NOMO-1 treated with DMSO at 0.1 percent for 48 hours (cell line): ENCODE measurements at regions not wholly inside any gene's neighbourhood (a gene's known extent, or its start where the extent isn't known, plus 50 kb on each side); places are given as distances from the start of the nearest gene placed in this dataset.
A peak's percentile ranks its signal among the peaks of the same experiment; 100 is the strongest.
"Not testable (repeated sequence)": the region's sequence is repeated elsewhere in the genome, so short reads cannot be mapped to it uniquely, and the experiment has no call there.

ENCODE experiments used
- DNase-seq: peaks from one replicate; lab custom pipeline; 2025; ENCODE audit not compliant: unreplicated experiment; lab: John Stamatoyannopoulos, UW

GRCh38 chr14:34103176-34103575 lies 152.3 kb upstream of the EGLN3 start:
- no peak for DNase-seq

- no peak for DNase-seq
Observed at GRCh38 chr14:34099635-34100034, 148.8 kb upstream of the EGLN3 start.

GRCh38 chr14:34098985-34099349 lies 148.1 kb upstream of the EGLN3 start:
- DNase-seq: no peak

GRCh38 chr14:34098045-34098984 lies 147.4 kb upstream of the EGLN3 start:
- peak; percentile 7 for DNase-seq

GRCh38 chr14:34097644-34098043 lies 146.8 kb upstream of the EGLN3 start:
- DNase-seq: no peak

- no peak for DNase-seq
Observed at GRCh38 chr14:34094384-34094783, 143.5 kb upstream of the EGLN3 start.

- no peak for DNase-seq
Observed at GRCh38 chr14:34093883-34094282, 143.0 kb upstream of the EGLN3 start.

- DNase-seq: no peak
Observed at GRCh38 chr14:34090451-34090850, 139.6 kb upstream of the EGLN3 start.

- DNase-seq: no peak
Observed at GRCh38 chr14:34088914-34089313, 138.0 kb upstream of the EGLN3 start.

GRCh38 chr14:34087571-34087970 lies 136.7 kb upstream of the EGLN3 start:
- DNase-seq: no peak

- DNase-seq: no peak
Observed at GRCh38 chr14:34086223-34086757, 135.4 kb upstream of the EGLN3 start.

GRCh38 chr14:34085695-34086094 lies 134.8 kb upstream of the EGLN3 start:
- DNase-seq: no peak

- DNase-seq: no peak
Observed at GRCh38 chr14:34081576-34082136, 130.8 kb upstream of the EGLN3 start.

GRCh38 chr14:34081101-34081575 lies 130.3 kb upstream of the EGLN3 start:
- no peak for DNase-seq

GRCh38 chr14:34079643-34080042 lies 128.8 kb upstream of the EGLN3 start:
- not testable (repeated sequence) for DNase-seq

GRCh38 chr14:34078117-34078743 lies 127.4 kb upstream of the EGLN3 start:
- DNase-seq: peak; percentile 65

GRCh38 chr14:34075826-34076225 lies 125.0 kb upstream of the EGLN3 start:
- DNase-seq: no peak

- DNase-seq: peak; percentile 68
Observed at GRCh38 chr14:34075042-34075744, 124.3 kb upstream of the EGLN3 start.

GRCh38 chr14:34072921-34073320 lies 122.0 kb upstream of the EGLN3 start:
- DNase-seq: no peak

- DNase-seq: no peak
Observed at GRCh38 chr14:34072401-34072800, 121.5 kb upstream of the EGLN3 start.

GRCh38 chr14:34070917-34071407 lies 120.1 kb upstream of the EGLN3 start:
- no peak for DNase-seq
